MCF 10A (cell line): ENCODE measurements at regions not wholly inside any gene's neighbourhood (a gene's known extent, or its start where the extent isn't known, plus 50 kb on each side); places are given as distances from the start of the nearest gene placed in this dataset.

Experiments
- BruUV-seq: library from RNA; stranded (reverse); fragments of 400-500 nt; replicated peaks from 2 replicates; lab custom pipeline; 2021; lab: Mats Ljungman, UMichigan
- CTCF ChIA-PET: fragments of 300-600 bp; sonication (Branson Sonifier 250); formaldehyde crosslinking; extraction: SDS; loops from one replicate; lab custom pipeline; 2021; ENCODE audit warnings: antibody characterized with exemption, inconsistent platforms; lab: Yijun Ruan, JAX
- POLR2A ChIA-PET: fragments of 300-600, 350-650 bp; sonication (Branson Sonifier 250); formaldehyde crosslinking; extraction: SDS; loops from one replicate; lab custom pipeline; 2020; ENCODE audit warnings: antibody characterized with exemption, inconsistent platforms; lab: Yijun Ruan, JAX
- DNase-seq: peaks from one replicate; pipeline ENCODE4 v3.0.0-alpha.2; 2018; ENCODE audit not compliant: unreplicated experiment
- H3K27ac Mint-ChIP-seq: one replicate; pipeline ENCODE4 v1.8.0; 2022; ENCODE audit warnings: mild to moderate bottlenecking, low read depth, mixed read lengths; ENCODE audit not compliant: unreplicated experiment
- H3K27me3 Mint-ChIP-seq: one replicate; pipeline ENCODE4 v1.8.0; 2022; ENCODE audit warnings: mixed read lengths; ENCODE audit not compliant: insufficient read depth, unreplicated experiment
- H3K36me3 Mint-ChIP-seq: one replicate; pipeline ENCODE4 v1.8.0; 2022; ENCODE audit warnings: mild to moderate bottlenecking, moderate library complexity, mixed read lengths; ENCODE audit not compliant: insufficient read depth, unreplicated experiment
- H3K4me1 Mint-ChIP-seq: one replicate; pipeline ENCODE4 v1.8.0; 2022; ENCODE audit warnings: mixed read lengths; ENCODE audit not compliant: insufficient read depth, unreplicated experiment
- H3K4me3 Mint-ChIP-seq: one replicate; pipeline ENCODE4 v1.8.0; 2022; ENCODE audit warnings: mild to moderate bottlenecking, moderate library complexity, mixed read lengths; ENCODE audit not compliant: unreplicated experiment
- H3K9me3 Mint-ChIP-seq: one replicate; pipeline ENCODE4 v1.8.0; 2022; ENCODE audit warnings: mixed read lengths; ENCODE audit not compliant: unreplicated experiment
- CTCF ChIP-seq: fragments of 200-600 bp; IDR thresholded peaks from one replicate; pipeline ENCODE4 v1.8.0; 2022; ENCODE audit warnings: antibody characterized with exemption, mild to moderate bottlenecking; ENCODE audit not compliant: unreplicated experiment
- intact Hi-C: fragments of 100-400 bp; cut with micrococcal nuclease; formaldehyde crosslinking; loops from 2 replicates; pipeline ENCODE4 v1.14.1; 2022

GRCh38 chr20:19937218-19937617, 79.9 kb upstream of the NAA20 start:
- no peak overlapping the region for H3K27ac Mint-ChIP-seq
- no peak for DNase-seq
- peaks cover 8% of the 10 kb centered on the region for H3K9me3 Mint-ChIP-seq
- POLR2A ChIA-PET = interaction anchor here (1.1 to 5.4 kb wide), 4 partner anchors 11 to 57 kb away, joined by 4 to 117 read pairs (median 5); no protein-coding TSS in a partner anchor
- H3K27me3 Mint-ChIP-seq = no peaks in the 10 kb centered on the region
- intact Hi-C loops = no loop called here
- peaks cover 6% of the 10 kb centered on the region for H3K36me3 Mint-ChIP-seq
- CTCF ChIA-PET = interaction anchor here (0.6 to 1.3 kb wide), 5 partner anchors 9 to 62 kb away, joined by 3 to 7 read pairs (median 4); no protein-coding TSS in a partner anchor
- BruUV-seq = no TSS peak
- H3K4me3 Mint-ChIP-seq = no peak overlapping the region
- TF ChIP-seq CTCF = no peak
- H3K4me1 Mint-ChIP-seq = peaks cover 15% of the 10 kb centered on the region

DNA sequence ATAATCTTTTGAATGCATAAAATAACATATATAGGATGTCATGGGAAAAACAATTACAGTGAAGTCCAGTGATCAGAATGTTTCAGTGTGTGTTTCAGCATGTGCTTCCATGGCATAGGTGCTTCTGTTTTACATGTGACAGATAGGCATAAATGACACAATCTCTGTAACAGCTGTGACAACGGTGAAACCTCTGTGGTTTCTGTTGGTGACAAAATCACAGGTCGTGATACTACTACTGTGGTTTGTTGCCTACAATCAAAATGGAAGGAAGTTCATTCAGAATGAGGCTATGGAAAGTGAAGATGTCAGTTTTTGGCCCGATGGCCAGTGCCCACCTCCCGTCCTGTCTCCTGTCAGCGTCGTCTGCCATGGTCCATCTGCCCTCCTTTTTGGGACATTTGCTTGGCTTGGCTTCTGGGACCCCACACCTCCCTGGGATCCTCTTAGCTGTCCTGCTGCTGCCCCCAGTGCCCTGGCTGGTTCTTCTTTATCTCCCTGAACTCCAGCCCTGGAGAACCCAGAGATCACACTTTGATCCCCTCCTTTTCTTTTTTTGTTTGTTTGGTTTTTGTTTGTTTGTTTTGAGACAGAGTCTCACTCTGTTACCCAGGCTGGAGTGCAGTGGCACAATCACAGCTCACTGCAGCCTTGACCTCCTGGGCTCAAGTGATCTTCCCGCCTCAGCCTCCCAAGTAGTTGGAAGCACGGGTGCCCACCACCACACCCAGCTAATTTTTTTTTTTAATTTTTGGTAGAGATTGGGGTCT, 79.3 kb upstream of the NAA20 start:
- no peak for DNase-seq
- POLR2A ChIA-PET = interaction anchor here (0.6 to 5.4 kb wide), 6 partner anchors 10 to 79 kb away, joined by 3 to 117 read pairs (median 4); partner anchors contain the start of gene NAA20
- peaks cover 15% of the 10 kb centered on the region for H3K4me1 Mint-ChIP-seq
- H3K4me3 Mint-ChIP-seq = no peak overlapping the region
- H3K27ac Mint-ChIP-seq = no peak overlapping the region
- H3K27me3 Mint-ChIP-seq = no peaks in the 10 kb centered on the region
- peaks cover 6% of the 10 kb centered on the region for H3K36me3 Mint-ChIP-seq
- TF ChIP-seq CTCF = no peak
- intact Hi-C loops = no loop called here
- CTCF ChIA-PET = interaction anchor here (0.6 to 1.1 kb wide), 4 partner anchors 8 to 508 kb away, joined by 3 to 5 read pairs (median 4); no protein-coding TSS in a partner anchor
- no TSS peak for BruUV-seq
- peaks cover 4% of the 10 kb centered on the region for H3K9me3 Mint-ChIP-seq

- CTCF ChIA-PET = interaction anchor here (1.0 kb wide), 2 partner anchors 37 to 38 kb away, joined by 3 to 5 read pairs; no protein-coding TSS in a partner anchor
- intact Hi-C loops = no loop called here
These were observed 78.6 kb upstream of the NAA20 start for GRCh38 chr20:19938421-19939090.

More at GRCh38 chr20:19938421-19939090, 78.6 kb upstream of the NAA20 start:
- TF ChIP-seq CTCF = no peak
- Mint-ChIP-seq H3K27me3 (no peaks in the 10 kb centered on the region), H3K27ac (no peak overlapping the region), H3K4me1 (peaks cover 15% of the 10 kb centered on the region), H3K4me3 (no peak overlapping the region), H3K9me3 (no peaks in the 10 kb centered on the region), H3K36me3 (peaks cover 6% of the 10 kb centered on the region)
- DNase-seq = no peak
- no TSS peak for BruUV-seq
- POLR2A ChIA-PET = interaction anchor here (0.6 to 2.5 kb wide), 3 partner anchors 55 to 79 kb away, joined by 3 to 6 read pairs (median 3); partner anchors contain the start of gene NAA20
